NCI-H748 treated with DMSO at 0.1 percent for 48 hours (cell line): ENCODE measurements at regions not wholly inside any gene's neighbourhood (a gene's known extent, or its start where the extent isn't known, plus 50 kb on each side); places are given as distances from the start of the nearest gene placed in this dataset.

Source experiments
- DNase-seq: peaks from one replicate; lab custom pipeline; 2025; lab: John Stamatoyannopoulos, UW

GRCh38 chr10:131710142-131710861 is 190.5 kb upstream of the PPP2R2D start:
- no peak for DNase-seq

DNA sequence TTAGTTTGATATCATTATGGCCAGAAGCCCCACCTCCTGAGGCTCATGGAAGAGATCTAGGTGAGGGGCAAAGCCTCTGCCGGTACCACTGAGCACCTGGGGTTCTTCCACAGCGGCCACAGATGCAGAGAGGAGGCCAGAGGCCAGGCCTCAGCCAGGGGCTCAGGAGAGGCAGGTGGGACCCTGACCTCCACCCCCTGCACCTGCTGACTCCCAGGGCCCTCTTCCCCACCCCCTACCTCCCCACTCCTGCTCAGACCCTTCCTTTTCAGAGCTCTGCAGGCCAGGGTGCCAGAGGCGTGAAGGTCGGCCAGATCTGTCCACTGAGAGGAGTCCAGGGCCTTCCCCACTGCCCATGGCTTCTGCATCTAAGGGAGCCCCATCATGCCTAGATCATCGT is 178.7 kb upstream of the PPP2R2D start:
- no peak for DNase-seq

DNA sequence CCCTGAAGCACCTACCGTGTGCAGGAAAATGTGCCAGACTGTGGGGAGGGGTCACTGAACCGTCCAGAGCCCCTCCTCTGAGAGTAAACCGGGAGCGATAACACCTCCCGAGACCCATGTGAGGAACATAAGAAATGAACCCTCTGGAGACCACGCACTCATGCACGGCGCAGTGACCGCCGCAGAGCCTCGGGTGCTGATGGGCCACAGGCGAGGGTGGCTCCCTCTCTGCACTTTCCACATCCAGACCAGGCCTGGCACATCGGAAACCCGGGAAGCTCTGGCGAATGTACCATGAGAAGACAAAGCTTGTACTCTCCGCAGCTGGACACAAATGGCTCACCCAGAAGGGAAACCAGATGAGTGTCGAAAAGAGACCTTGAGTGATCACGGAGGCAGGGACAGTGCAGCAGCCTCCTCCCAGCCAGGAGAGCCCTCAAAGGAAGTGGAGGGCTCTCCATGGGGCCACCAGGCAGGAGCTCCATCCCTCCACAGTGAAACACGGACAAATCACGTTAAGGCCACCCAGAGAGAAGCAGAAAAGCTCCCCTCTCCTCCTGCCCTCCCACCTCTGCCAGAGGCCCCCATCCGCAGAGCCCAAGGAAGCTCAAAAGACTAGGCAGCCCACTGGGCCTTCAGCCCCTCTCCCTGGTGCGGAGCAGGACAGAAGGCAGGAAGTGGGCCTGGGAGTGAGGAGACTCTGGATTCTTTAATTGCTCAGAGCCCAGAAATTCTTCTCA is 178.1 kb upstream of the PPP2R2D start:
- no peak for DNase-seq

GRCh38 chr10:131723297-131724168 is 177.3 kb upstream of the PPP2R2D start:
- DNase-seq: no peak

GRCh38 chr10:131724169-131724545 is 176.7 kb upstream of the PPP2R2D start:
- no peak for DNase-seq

DNA sequence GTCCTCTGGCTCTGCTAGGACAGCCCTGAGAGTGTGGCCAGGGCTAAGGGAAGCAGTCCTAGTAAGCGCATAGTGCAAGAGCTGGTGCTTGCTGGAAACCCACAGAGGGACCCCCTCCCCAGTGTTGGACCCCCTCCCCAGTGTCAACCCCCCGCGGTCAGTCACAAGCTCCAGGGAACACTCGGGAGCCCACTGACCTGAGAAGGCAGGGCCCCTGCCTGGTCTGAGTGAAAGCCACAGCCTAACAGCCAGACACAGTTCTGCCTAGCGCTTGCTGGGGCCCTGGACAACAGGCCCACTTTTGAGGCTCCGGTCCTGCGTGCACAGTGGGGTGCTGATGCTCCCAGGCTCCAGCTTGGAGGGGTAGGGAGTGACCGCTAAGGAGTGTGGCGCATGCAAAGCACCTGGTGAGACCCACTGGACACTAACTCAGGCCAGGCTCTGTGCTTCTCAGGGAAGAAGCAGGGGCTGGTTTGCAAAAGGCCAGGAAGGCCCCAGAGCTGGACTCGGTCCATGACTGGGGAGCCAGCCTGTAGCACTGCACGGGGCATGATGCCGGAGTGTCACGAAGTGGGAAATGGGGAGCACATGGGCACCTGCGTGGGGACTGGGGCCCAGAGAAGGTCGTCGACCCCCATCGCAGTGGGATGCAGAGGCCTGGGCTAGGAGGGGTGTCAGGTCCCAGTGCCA is 175.8 kb upstream of the PPP2R2D start:
- DNase-seq: no peak

- DNase-seq: no peak
These were observed 175.2 kb upstream of the PPP2R2D start for GRCh38 chr10:131725581-131726069.

GRCh38 chr10:131726076-131726880 is 174.5 kb upstream of the PPP2R2D start:
- peak; percentile 52 for DNase-seq

GRCh38 chr10:131726967-131727366 is 173.8 kb upstream of the PPP2R2D start:
- DNase-seq: no peak

GRCh38 chr10:131727560-131727959 is 173.2 kb upstream of the PPP2R2D start:
- no peak for DNase-seq

GRCh38 chr10:131728286-131729228 is 172.3 kb upstream of the PPP2R2D start:
- DNase-seq: no peak

DNA sequence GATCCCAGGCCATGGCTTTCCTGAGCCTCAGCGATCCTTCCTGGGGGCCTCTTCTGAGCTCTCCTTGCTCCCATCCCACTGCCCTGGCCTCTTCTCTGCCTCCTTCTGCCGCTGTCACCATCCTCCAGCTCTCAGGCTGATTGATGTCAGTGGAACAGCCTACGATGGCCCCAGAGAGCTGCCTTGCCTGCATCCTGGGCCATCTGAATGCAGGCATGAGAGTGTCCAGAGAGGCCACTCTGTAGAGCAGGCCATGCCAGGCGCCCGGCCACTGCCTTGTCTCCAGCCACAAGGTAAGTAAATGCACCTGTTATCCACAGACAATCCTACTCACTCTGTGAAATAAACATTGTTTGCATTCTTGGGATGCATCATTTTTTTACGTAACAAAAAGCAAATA is 171.4 kb upstream of the PPP2R2D start:
- no peak for DNase-seq

GRCh38 chr10:131729938-131730660 is 170.7 kb upstream of the PPP2R2D start:
- no peak for DNase-seq

DNA sequence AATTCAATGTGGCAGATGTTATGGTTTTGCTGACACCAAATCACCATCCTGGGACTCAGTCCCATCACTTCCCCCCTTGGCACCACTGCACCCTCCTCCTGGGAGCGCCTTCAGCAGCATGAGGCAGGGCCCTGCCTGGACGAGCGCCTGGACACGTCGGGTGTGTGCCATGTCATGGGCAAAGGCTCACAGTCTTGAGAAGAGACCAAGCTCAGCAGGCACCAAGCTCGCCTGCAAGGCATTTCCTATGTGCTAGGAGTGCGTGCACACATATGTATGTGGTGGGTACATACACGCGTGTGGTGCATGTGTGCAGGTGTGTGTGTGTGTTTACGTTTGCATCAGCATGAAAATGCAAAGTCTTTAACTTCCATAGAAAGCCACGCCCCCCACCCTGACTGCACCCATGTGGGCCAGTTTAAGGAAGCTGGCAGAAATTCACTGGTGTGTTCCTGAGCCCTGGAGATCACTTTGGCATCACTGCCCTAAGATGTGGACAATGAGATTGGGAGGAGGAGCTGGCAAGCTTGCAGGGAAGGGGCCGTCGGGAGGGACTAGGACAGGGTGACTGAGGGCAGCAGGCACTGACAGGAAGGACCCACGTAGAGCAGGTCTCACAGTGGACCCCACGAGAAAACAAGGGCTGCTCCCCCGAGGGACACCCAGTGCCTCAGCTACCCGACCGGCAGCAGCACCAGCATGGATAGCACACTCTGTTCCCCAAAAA is 169.9 kb upstream of the PPP2R2D start:
- DNase-seq: no peak

DNA sequence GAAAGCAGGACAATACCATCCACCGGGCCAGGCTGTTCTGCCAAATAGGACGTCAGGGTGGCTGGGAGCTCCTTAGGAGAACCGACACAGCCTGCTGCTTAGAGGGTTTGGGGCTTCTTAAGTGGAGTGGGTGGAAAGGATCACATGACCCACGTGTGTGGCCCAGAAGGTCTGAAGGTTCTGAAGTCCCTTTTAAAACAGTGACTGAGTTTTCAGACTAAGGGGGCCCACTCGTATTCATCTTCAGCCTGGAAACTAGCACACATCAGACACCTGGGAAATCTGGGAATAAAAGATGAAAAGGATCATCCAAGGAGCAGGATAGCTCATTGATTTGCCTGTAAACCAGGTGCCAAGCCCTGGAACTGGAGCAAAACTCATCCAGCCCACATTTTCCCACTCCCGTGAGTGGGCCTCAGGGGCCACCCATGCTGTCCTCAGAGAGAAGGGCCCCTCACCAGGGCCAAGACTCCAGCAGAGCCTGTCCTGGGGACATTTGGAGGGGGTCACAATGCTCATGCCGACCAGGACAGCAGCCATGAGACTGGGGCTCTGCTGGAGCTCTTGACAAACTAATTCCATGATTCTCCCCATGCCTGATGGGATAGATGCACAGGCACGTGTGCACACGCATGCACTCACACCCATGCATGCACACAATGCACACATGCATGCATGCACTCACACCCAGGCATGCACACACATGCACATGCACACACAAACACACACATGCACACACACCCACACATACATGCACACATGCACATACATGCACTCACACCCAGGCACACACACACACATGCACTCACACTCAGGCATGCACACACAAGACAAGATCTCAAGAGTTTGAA is 168.8 kb upstream of the PPP2R2D start:
- DNase-seq: no peak

DNA sequence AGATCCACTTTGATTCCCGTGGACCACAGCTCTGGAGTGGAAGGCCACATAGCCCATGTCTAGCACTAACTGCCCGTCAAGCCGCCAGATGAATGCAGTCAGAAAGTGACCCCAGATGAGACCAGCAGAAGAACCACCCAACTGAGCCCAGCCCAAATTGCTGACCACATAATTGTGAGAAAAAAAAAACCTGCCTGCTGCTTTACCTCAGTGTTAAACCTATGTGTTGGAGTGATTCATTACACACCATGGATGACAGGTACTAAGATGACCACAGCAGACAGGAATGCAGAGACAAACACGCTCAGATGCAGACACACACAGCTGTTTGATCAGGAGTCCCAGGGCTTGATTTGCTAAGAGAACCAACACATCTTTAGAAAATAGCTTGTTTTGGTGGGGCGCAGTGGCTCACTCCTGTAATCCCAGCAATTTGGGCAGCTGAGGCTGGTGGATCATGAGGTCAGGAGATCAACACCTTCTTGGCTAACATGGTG is 168.1 kb upstream of the PPP2R2D start:
- no peak for DNase-seq

- DNase-seq: no peak
These were observed 167.2 kb upstream of the PPP2R2D start for GRCh38 chr10:131733596-131733995.
